Epithelial cell of proximal tubule (primary cell): ENCODE measurements at regions not wholly inside any gene's neighbourhood (a gene's known extent, or its start where the extent isn't known, plus 50 kb on each side); places are given as distances from the start of the nearest gene placed in this dataset.

Experiments used
- DNase-seq: peaks from one replicate; pipeline ENCODE4 v3.0.0-alpha.2; 2011; ENCODE audit warnings: low read depth
- H3K4me3 ChIP-seq: 2 replicates; pipeline ENCODE4 v1.5.1; 2011; ENCODE audit warnings: low read depth, mild to moderate bottlenecking, low read length
- TF ChIP-seq, protein P1 (sequence below): conservative IDR thresholded peaks from 2 replicates; pipeline ENCODE4 v1.5.1; 2012; ENCODE audit warnings: low read depth, mild to moderate bottlenecking, low read length

GRCh38 chr10:10897400-10897799 is 120.3 kb upstream of the CELF2 start:
- no peak for DNase-seq
- no peak overlapping the region for H3K4me3 ChIP-seq
- TF ChIP-seq, protein P1, sequence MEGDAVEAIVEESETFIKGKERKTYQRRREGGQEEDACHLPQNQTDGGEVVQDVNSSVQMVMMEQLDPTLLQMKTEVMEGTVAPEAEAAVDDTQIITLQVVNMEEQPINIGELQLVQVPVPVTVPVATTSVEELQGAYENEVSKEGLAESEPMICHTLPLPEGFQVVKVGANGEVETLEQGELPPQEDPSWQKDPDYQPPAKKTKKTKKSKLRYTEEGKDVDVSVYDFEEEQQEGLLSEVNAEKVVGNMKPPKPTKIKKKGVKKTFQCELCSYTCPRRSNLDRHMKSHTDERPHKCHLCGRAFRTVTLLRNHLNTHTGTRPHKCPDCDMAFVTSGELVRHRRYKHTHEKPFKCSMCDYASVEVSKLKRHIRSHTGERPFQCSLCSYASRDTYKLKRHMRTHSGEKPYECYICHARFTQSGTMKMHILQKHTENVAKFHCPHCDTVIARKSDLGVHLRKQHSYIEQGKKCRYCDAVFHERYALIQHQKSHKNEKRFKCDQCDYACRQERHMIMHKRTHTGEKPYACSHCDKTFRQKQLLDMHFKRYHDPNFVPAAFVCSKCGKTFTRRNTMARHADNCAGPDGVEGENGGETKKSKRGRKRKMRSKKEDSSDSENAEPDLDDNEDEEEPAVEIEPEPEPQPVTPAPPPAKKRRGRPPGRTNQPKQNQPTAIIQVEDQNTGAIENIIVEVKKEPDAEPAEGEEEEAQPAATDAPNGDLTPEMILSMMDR: no peak

- TF ChIP-seq, protein P1: no peak
- H3K4me3 ChIP-seq: no peak overlapping the region
- DNase-seq: no peak
Observed at GRCh38 chr10:10901906-10902305, 115.8 kb upstream of the CELF2 start.

GRCh38 chr10:10902951-10903350 is 114.7 kb upstream of the CELF2 start:
- no peak for DNase-seq
- TF ChIP-seq, protein P1: no peak
- no peak overlapping the region for H3K4me3 ChIP-seq

DNA sequence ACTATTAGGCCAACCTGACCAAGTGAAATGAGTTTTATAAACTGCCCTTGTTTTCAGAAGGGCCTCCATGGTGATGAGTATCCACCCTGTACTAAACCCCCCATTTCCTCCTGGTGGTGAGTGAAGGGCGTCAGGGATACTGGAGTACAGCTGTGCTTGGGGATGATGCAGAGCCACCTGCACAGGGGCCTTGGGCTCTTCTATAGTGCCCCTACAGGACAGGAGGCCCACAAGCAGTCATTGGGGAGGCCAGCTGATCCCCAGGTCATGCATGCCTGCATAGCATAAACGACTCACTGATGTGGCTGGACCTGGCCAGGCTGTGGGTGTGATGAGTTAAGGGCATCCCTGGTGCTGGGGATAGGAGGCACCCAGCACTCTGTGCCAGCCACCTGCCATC is 114.1 kb upstream of the CELF2 start:
- TF ChIP-seq, protein P1: peak; percentile 23
- H3K4me3 ChIP-seq: no peak overlapping the region
- no peak for DNase-seq

DNA sequence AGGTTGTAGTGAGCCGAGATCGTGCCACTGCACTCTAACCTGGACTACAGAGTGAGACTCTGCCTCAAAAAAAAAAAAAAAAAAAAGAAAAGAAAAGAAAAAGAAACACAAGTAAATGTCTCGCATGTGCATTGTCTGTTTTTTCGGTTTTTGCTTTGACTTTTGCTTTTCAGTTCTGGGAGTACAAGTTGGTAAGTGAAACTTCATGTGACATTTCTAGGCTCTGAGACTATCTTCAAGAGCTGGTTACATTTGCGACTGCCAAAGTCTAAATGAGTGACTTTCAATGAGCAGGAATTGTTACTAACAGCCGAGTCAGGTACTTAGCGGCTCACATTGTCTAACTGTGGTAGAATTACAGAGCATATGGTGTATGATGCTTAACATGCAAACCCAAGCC is 107.0 kb upstream of the CELF2 start:
- no peak for DNase-seq
- H3K4me3 ChIP-seq: no peak overlapping the region
- TF ChIP-seq, protein P1: no peak

DNA sequence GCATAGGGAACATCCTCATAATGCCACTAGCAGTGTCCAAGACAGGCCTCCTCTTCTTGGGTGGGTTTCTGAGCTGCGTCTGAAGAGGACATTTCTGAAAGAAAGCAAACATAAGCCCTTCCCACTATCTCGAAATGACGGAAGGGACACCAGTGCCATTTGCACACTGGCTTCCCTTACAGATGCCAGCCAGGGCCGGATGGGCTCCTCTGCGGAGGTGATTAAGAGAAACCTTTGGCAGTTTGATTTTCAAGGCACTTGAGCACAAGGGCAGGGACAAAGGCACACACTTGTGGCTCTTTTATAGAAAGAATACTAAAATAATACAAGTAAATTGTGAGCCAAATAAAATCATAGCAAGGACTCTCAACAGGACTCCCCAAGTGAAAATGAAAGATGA is 106.6 kb upstream of the CELF2 start:
- TF ChIP-seq, protein P1: no peak
- DNase-seq: no peak
- peak overlapping the region; percentile 26 for H3K4me3 ChIP-seq

GRCh38 chr10:10911471-10911921 is 106.2 kb upstream of the CELF2 start:
- H3K4me3 ChIP-seq: peak overlapping the region; percentile 26
- DNase-seq: peak; percentile 87
- TF ChIP-seq, protein P1: no peak
